ENCODE measurements at regions not wholly inside any gene's neighbourhood (a gene's known extent, or its start where the extent isn't known, plus 50 kb on each side); places are given as distances from the start of the nearest gene placed in this dataset.
"Not testable (repeated sequence)": the region's sequence is repeated elsewhere in the genome, so short reads cannot be mapped to it uniquely, and the experiment has no call there.

DNA sequence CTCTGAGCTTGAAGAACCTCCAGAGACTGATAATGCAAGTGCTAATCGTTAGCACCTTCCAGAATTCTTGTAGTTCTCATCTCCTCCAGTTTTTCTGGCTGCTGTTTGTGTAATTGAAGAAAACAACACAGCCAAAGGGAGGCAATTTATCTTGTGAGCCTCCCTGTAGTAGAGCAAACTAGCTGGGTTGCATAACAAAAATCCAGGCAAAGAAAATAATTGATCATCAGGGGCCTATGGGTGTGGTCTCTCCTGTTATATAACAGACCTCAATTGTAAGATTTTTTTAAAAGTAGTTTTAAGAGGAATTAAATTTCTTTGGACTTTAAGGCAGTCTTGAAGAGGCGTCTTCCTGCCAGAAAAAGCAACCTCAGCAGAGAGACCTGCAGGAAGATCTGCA lies 817.0 kb downstream of the CENPC start:
- no peak for DNase-seq (ENCODE audit: extremely low spot score)
- no peak for TF ChIP-seq ZNF384 (IDR thresholded peaks at IDR 0.05)
- ChIA-PET POLR2A (no interaction called here), CTCF (no interaction called here)

DNA sequence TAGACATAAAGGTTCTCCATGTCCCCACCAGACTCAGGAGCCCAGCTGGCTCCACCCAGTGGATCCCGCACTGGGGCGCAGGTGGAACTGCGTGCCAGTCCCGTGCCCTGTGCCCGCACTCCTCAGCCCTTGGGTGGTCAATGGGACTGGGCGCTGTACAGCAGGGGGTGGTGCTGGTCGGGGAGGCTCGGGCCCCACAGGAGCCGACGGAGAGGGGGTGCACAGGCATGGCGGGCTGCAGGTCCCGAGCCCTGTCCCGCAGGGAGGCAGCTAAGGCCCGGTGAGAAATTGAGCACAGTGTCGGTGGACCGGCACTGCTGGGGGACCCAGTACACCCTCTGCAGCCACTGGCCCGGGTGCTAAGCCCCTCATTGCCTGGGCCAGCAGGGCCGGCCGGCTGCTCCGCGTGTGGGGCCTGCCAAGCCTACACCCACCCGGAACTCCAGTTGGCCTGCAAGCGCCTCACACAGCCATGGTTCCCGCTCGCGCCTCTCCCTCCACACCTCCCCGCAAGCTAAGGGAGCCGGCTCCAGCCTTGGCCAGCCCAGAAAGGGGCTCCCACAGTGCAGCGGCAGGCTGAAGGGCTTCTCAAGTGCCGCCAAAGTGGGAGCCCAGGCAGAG lies 832.9 kb downstream of the CENPC start:
- CTCF ChIA-PET; POLR2A ChIA-PET; DNase-seq (ENCODE audit: extremely low spot score): not testable (repeated sequence)

DNA sequence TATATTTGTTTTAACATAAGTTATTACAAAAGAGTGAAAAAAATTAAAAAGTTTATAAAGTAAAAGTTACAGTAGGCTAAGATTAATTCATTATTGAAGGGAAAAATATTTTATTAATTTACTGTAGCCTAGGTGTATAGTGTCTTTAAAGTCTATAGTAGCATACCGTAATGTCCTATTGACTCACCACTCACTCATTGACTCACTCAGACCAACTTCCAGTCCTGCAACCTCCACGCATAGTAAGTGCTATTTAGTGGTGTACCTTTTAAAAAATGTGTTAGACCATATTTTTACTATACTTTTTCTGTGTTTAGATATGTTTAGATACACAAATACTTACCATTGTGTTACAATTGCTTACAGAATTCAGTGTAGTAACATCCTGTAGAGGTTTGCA lies 841.1 kb downstream of the CENPC start:
- CTCF ChIA-PET, result no interaction called here
- no peak for TF ChIP-seq FOXM1 (IDR thresholded peaks at IDR 0.05; ENCODE audit: borderline replicate concordance)
- TF ChIP-seq FOXA1 (IDR thresholded peaks at IDR 0.05), result no peak
- TF ChIP-seq SUZ12 (IDR thresholded peaks at IDR 0.05), result no peak
- TF ChIP-seq SP1 (IDR thresholded peaks at IDR 0.05), result no peak
- TF ChIP-seq NFRKB (IDR thresholded peaks at IDR 0.05), result no peak
- TF ChIP-seq LEF1 (IDR thresholded peaks at IDR 0.05; ENCODE audit: borderline replicate concordance), result no peak
- TF ChIP-seq ARNT (IDR thresholded peaks at IDR 0.05), result no peak
- no peak for TF ChIP-seq TARDBP (IDR thresholded peaks at IDR 0.05)
- TF ChIP-seq ZNF384 (IDR thresholded peaks at IDR 0.05), result no peak
- TF ChIP-seq ELF4 (IDR thresholded peaks at IDR 0.05), result no peak
- TF ChIP-seq CTBP1 (IDR thresholded peaks at IDR 0.05; ENCODE audit: borderline replicate concordance), result no peak
- no peak for TF ChIP-seq PKNOX1 (IDR thresholded peaks at IDR 0.05)
- no peak for TF ChIP-seq BHLHE40 (IDR thresholded peaks at IDR 0.05; ENCODE audit: borderline replicate concordance)
- TF ChIP-seq HDGF (IDR thresholded peaks at IDR 0.05; ENCODE audit: borderline replicate concordance), result no peak
- no peak for TF ChIP-seq FOXK2 (IDR thresholded peaks at IDR 0.05)
- TF ChIP-seq L3MBTL2 (conservative IDR thresholded peaks at IDR 0.05), result no peak
- DNase-seq (ENCODE audit: extremely low spot score), result no peak
- POLR2A ChIA-PET, result no interaction called here

GRCh38 chr4:66694739-66695138 lies 850.6 kb downstream of the CENPC start:
- TF ChIP-seq L3MBTL2 (conservative IDR thresholded peaks at IDR 0.05), result no peak
- no peak for TF ChIP-seq FOXK2 (IDR thresholded peaks at IDR 0.05)
- no peak for TF ChIP-seq FOXM1 (IDR thresholded peaks at IDR 0.05; ENCODE audit: borderline replicate concordance)
- no peak for TF ChIP-seq HDGF (IDR thresholded peaks at IDR 0.05; ENCODE audit: borderline replicate concordance)
- TF ChIP-seq LEF1 (IDR thresholded peaks at IDR 0.05; ENCODE audit: borderline replicate concordance), result no peak
- no peak for TF ChIP-seq TARDBP (IDR thresholded peaks at IDR 0.05)
- TF ChIP-seq SP1 (IDR thresholded peaks at IDR 0.05), result no peak
- no peak for TF ChIP-seq BHLHE40 (IDR thresholded peaks at IDR 0.05; ENCODE audit: borderline replicate concordance)
- TF ChIP-seq CTBP1 (IDR thresholded peaks at IDR 0.05; ENCODE audit: borderline replicate concordance), result no peak
- TF ChIP-seq FOXA1 (IDR thresholded peaks at IDR 0.05), result no peak
- TF ChIP-seq PKNOX1 (IDR thresholded peaks at IDR 0.05), result no peak
- TF ChIP-seq SUZ12 (IDR thresholded peaks at IDR 0.05), result no peak
- TF ChIP-seq ZNF384 (IDR thresholded peaks at IDR 0.05), result no peak
- TF ChIP-seq ARNT (IDR thresholded peaks at IDR 0.05), result no peak
- no peak for TF ChIP-seq NFRKB (IDR thresholded peaks at IDR 0.05)
- no peak for TF ChIP-seq ELF4 (IDR thresholded peaks at IDR 0.05)
- CTCF ChIA-PET, result no interaction called here
- POLR2A ChIA-PET, result no interaction called here
- no peak for DNase-seq (ENCODE audit: extremely low spot score)

DNA sequence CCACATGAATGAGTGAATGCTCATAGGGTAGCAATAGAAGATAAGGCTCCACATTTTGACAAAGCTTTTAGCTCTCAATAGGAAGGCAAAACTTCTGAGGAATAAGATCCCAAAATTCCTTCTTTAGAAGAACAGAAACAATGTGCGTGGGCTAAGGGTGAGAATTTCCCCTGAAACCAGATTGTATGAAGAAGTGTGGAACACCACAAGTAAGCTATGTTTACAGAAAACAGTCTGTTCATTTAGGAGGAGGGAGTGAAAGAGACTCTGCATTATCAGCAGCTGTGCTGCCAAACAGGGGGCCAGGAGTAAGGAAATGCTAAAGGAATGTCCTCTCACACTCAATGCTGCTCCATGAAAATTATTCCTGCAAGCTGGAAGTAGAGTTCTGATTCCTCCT lies 851.6 kb downstream of the CENPC start:
- no peak for TF ChIP-seq FOXM1 (IDR thresholded peaks at IDR 0.05; ENCODE audit: borderline replicate concordance)
- TF ChIP-seq NFRKB (IDR thresholded peaks at IDR 0.05), result no peak
- TF ChIP-seq BHLHE40 (IDR thresholded peaks at IDR 0.05; ENCODE audit: borderline replicate concordance), result no peak
- TF ChIP-seq SP1 (IDR thresholded peaks at IDR 0.05), result no peak
- no peak for TF ChIP-seq HDGF (IDR thresholded peaks at IDR 0.05; ENCODE audit: borderline replicate concordance)
- TF ChIP-seq ARNT (IDR thresholded peaks at IDR 0.05), result no peak
- no peak for TF ChIP-seq CTBP1 (IDR thresholded peaks at IDR 0.05; ENCODE audit: borderline replicate concordance)
- no peak for TF ChIP-seq ELF4 (IDR thresholded peaks at IDR 0.05)
- TF ChIP-seq L3MBTL2 (conservative IDR thresholded peaks at IDR 0.05), result no peak
- no peak for TF ChIP-seq ZNF384 (IDR thresholded peaks at IDR 0.05)
- no peak for TF ChIP-seq PKNOX1 (IDR thresholded peaks at IDR 0.05)
- no peak for TF ChIP-seq LEF1 (IDR thresholded peaks at IDR 0.05; ENCODE audit: borderline replicate concordance)
- no peak for TF ChIP-seq FOXK2 (IDR thresholded peaks at IDR 0.05)
- TF ChIP-seq SUZ12 (IDR thresholded peaks at IDR 0.05), result no peak
- no peak for TF ChIP-seq TARDBP (IDR thresholded peaks at IDR 0.05)
- TF ChIP-seq FOXA1 (IDR thresholded peaks at IDR 0.05), result no peak
- ChIA-PET CTCF (no interaction called here), POLR2A (no interaction called here)
- no peak for DNase-seq (ENCODE audit: extremely low spot score)

GRCh38 chr4:66691101-66691500 lies 854.2 kb downstream of the CENPC start:
- ChIA-PET POLR2A (no interaction called here), CTCF (interaction anchor here (0.5 kb wide), 1 partner anchor 509 kb away, joined by 3 read pairs; no protein-coding TSS in a partner anchor)
- DNase-seq (ENCODE audit: extremely low spot score), result no peak
- TF ChIP-seq ELF4 (IDR thresholded peaks at IDR 0.05) (no peak), LEF1 (IDR thresholded peaks at IDR 0.05; ENCODE audit: borderline replicate concordance) (no peak), TARDBP (IDR thresholded peaks at IDR 0.05) (no peak), CTBP1 (IDR thresholded peaks at IDR 0.05; ENCODE audit: borderline replicate concordance) (no peak), BHLHE40 (IDR thresholded peaks at IDR 0.05; ENCODE audit: borderline replicate concordance) (no peak), SP1 (IDR thresholded peaks at IDR 0.05) (no peak), FOXA1 (IDR thresholded peaks at IDR 0.05) (no peak), NFRKB (IDR thresholded peaks at IDR 0.05) (no peak), FOXK2 (IDR thresholded peaks at IDR 0.05) (no peak), SUZ12 (IDR thresholded peaks at IDR 0.05) (no peak), PKNOX1 (IDR thresholded peaks at IDR 0.05) (no peak), FOXM1 (IDR thresholded peaks at IDR 0.05; ENCODE audit: borderline replicate concordance) (no peak), HDGF (IDR thresholded peaks at IDR 0.05; ENCODE audit: borderline replicate concordance) (no peak), L3MBTL2 (conservative IDR thresholded peaks at IDR 0.05) (no peak), ZNF384 (IDR thresholded peaks at IDR 0.05) (no peak), ARNT (IDR thresholded peaks at IDR 0.05) (no peak)
